ENCODE measurements at regions not wholly inside any gene's neighbourhood (a gene's known extent, or its start where the extent isn't known, plus 50 kb on each side); places are given as distances from the start of the nearest gene placed in this dataset.

DNA sequence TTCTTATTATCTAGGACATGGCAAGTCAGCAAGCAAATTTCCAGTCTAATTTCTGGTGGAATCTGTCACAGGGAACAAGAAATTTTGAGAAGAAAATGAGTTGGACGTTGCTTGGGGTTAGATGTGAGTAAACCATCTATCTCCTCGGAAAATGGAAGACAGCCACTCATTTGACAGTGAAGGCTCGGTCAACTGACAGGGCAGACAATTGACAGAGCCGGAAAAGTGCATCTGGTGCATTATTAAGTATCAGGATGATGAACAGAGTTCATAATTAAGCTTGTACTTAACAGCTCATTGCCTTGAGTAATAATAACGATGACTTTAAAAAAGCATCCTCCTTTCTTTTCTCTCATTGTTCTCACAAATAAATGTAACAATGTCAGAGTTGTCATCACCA is 168.4 kb downstream of the MAD2L1 start:
- H3K27me3 ChIP-seq, result no peaks in the 10 kb centered on the region
- H3K4me3 ChIP-seq, result no peak overlapping the region
- no peak overlapping the region for H3K27ac ChIP-seq
- intact Hi-C loops (cut with DNase I; ENCODE audit: low total_unique reads), result no loop called here
- 81 to 83% methylated on average over 5 of the region's 5 CpGs for WGBS, 2 donors
- DNase-seq, result no peak
- no peak for TF ChIP-seq POLR2A (IDR thresholded peaks at IDR 0.05)
- TF ChIP-seq, protein P1, sequence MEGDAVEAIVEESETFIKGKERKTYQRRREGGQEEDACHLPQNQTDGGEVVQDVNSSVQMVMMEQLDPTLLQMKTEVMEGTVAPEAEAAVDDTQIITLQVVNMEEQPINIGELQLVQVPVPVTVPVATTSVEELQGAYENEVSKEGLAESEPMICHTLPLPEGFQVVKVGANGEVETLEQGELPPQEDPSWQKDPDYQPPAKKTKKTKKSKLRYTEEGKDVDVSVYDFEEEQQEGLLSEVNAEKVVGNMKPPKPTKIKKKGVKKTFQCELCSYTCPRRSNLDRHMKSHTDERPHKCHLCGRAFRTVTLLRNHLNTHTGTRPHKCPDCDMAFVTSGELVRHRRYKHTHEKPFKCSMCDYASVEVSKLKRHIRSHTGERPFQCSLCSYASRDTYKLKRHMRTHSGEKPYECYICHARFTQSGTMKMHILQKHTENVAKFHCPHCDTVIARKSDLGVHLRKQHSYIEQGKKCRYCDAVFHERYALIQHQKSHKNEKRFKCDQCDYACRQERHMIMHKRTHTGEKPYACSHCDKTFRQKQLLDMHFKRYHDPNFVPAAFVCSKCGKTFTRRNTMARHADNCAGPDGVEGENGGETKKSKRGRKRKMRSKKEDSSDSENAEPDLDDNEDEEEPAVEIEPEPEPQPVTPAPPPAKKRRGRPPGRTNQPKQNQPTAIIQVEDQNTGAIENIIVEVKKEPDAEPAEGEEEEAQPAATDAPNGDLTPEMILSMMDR (IDR thresholded peaks at IDR 0.05), result no peak
- no peaks in the 10 kb centered on the region for H3K4me1 ChIP-seq
- H3K36me3 ChIP-seq (ENCODE audit: low read depth, missing control alignments), result no peaks in the 10 kb centered on the region
- no peaks in the 10 kb centered on the region for H3K9me3 ChIP-seq

- Histone ChIP-seq H3K27me3 (no peaks in the 10 kb centered on the region), H3K27ac (no peak overlapping the region), H3K36me3 (ENCODE audit: low read depth, missing control alignments) (no peaks in the 10 kb centered on the region), H3K4me3 (no peak overlapping the region), H3K9me3 (no peaks in the 10 kb centered on the region), H3K4me1 (no peaks in the 10 kb centered on the region)
- DNase-seq, result no peak
- TF ChIP-seq, protein P1 (IDR thresholded peaks at IDR 0.05), result no peak
- TF ChIP-seq POLR2A (IDR thresholded peaks at IDR 0.05), result no peak
- intact Hi-C loops (cut with DNase I; ENCODE audit: low total_unique reads), result no loop called here
- WGBS, 2 donors, result 77 to 94% methylated on average over 2 of the region's 2 CpGs
Observed at GRCh38 chr4:119897260-119897659, 169.4 kb downstream of the MAD2L1 start.

DNA sequence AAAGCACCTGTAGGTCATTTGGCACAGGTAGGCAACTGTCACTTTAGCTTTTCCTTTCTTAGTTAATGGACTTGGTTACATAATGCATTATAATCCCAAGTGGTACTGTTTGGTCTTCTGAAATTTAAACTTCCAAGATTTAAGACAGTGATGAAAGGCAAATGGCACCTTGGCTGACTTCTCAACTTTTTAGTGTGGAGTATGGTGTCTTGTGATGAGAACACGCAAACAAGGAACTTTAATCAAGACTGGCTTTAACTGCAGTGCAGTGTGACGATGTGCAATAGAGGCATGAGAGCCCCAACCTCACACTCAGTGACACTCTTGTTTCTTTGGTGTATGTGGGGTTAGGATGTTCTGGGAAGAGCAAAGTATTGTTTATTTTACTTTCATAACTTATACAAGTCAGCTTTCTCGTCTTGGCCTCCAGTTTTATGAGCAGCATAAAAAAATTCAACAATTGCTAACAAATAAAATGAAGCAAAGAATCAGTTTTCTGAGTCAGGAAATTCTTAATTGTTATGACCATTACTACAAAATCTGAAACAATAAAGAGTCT is 171.9 kb downstream of the MAD2L1 start:
- intact Hi-C loops (cut with DNase I; ENCODE audit: low total_unique reads), result no loop called here
- Histone ChIP-seq H3K27me3 (no peaks in the 10 kb centered on the region), H3K27ac (no peak overlapping the region), H3K36me3 (ENCODE audit: low read depth, missing control alignments) (no peaks in the 10 kb centered on the region), H3K4me3 (no peak overlapping the region), H3K4me1 (no peaks in the 10 kb centered on the region), H3K9me3 (no peaks in the 10 kb centered on the region)
- DNase-seq, result no peak
- TF ChIP-seq POLR2A (IDR thresholded peaks at IDR 0.05), result no peak
- TF ChIP-seq, protein P1 (IDR thresholded peaks at IDR 0.05), result no peak
- 74 to 75% methylated on average over 3 of the region's 3 CpGs for WGBS, 2 donors

DNA sequence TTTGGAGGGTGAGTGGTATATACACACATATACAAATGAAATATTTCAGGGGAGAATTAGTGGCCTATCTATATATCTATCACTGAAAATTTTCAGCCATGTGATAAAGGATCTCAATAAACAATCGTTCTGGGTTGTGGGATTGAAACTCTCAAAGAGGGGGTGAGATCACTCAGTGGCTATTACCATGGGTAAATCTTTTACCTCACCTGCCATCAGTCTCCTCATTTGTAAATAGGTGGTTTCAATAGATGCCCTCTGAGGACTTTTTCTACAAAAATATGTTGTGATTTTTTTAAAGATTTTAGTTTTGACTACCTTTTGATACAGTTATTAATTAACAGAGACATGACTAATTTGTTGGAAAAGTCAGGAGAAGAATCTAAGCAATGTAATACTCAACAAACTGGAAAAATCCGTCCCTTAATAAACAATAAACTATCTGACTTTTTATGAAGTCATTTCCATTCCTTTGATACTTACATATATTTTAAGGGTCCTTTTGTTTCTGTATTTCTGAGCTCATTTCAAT is 192.8 kb downstream of the MAD2L1 start:
- H3K4me1 ChIP-seq, result no peaks in the 10 kb centered on the region
- no peaks in the 10 kb centered on the region for H3K9me3 ChIP-seq
- no peaks in the 10 kb centered on the region for H3K36me3 ChIP-seq (ENCODE audit: low read depth, missing control alignments)
- no peak overlapping the region for H3K4me3 ChIP-seq
- WGBS, 2 donors, result 79 to 80% methylated on average over 2 of the region's 2 CpGs
- intact Hi-C loops (cut with DNase I; ENCODE audit: low total_unique reads), result no loop called here
- no peak overlapping the region for H3K27ac ChIP-seq
- H3K27me3 ChIP-seq, result no peaks in the 10 kb centered on the region
- no peak for DNase-seq
- TF ChIP-seq POLR2A (IDR thresholded peaks at IDR 0.05), result no peak
- TF ChIP-seq, protein P1 (IDR thresholded peaks at IDR 0.05), result no peak

DNA sequence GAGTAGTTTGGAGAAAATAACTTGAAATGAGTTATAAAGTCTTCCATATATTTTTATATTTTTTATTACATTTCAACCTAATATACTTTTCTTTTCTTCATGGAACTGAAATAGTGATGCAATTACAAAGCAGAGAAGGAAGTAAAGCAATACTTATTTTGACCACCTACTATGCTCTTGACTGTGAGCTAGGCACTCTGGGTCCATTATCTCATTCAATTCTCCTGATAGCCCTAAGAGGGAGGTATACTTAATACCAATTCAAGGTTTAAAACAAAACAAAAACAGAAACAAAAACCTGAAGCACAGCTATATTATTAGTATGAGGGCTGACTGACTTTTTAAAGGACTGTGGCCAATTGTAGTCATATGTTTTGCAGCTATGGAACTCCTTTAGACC is 193.5 kb downstream of the MAD2L1 start:
- Histone ChIP-seq H3K4me3 (no peak overlapping the region), H3K36me3 (ENCODE audit: low read depth, missing control alignments) (no peaks in the 10 kb centered on the region), H3K27me3 (no peaks in the 10 kb centered on the region), H3K4me1 (no peaks in the 10 kb centered on the region), H3K27ac (no peak overlapping the region), H3K9me3 (no peaks in the 10 kb centered on the region)
- intact Hi-C loops (cut with DNase I; ENCODE audit: low total_unique reads), result no loop called here
- DNase-seq, result no peak
- no peak for TF ChIP-seq POLR2A (IDR thresholded peaks at IDR 0.05)
- TF ChIP-seq, protein P1 (IDR thresholded peaks at IDR 0.05), result no peak

Measured in testis (tissue), 2 donors.